Mammary epithelial cell (primary cell): ENCODE measurements at regions not wholly inside any gene's neighbourhood (a gene's known extent, or its start where the extent isn't known, plus 50 kb on each side); places are given as distances from the start of the nearest gene placed in this dataset.

Experiments
- CTCF ChIP-seq, 2 donors: IDR thresholded peaks in 1 of 2; conservative IDR thresholded peaks in 1 of 2; 2 replicates each; pipeline ENCODE4 v1.5.1; 2011 to 2012; ENCODE audit warnings: inconsistent platforms in 2 of 2, low read length in 2 of 2, mild to moderate bottlenecking in 2 of 2, control low read depth in 1 of 2, low read depth in 1 of 2; ENCODE audit not compliant: insufficient read depth in 1 of 2; ENCODE audit errors: extremely low read depth in 1 of 2
- EZH2 ChIP-seq: IDR thresholded peaks from 2 replicates; pipeline ENCODE4 v1.6.1; 2012; ENCODE audit warnings: low read length, inconsistent platforms, borderline replicate concordance

- TF ChIP-seq CTCF (conservative IDR thresholded peaks at IDR 0.05 in 1 of 2, IDR thresholded peaks at IDR 0.05 in 1 of 2; ENCODE audit: extremely low read depth in 1 of 2, insufficient read depth in 1 of 2, low read depth in 1 of 2, low read length in 2 of 2) (no peak), EZH2 (no peak)
These were observed 832.1 kb downstream of the SORCS3 start for GRCh38 chr10:105473170-105473569.
